Esophagus muscularis mucosa (tissue), 4 donors: ENCODE measurements at regions not wholly inside any gene's neighbourhood (a gene's known extent, or its start where the extent isn't known, plus 50 kb on each side); places are given as distances from the start of the nearest gene placed in this dataset.

Experiments used
- EP300 ChIP-seq: sonication (generic); formaldehyde crosslinking; IDR thresholded peaks from one replicate; pipeline ENCODE4 v1.6.1; 2017; ENCODE audit warnings: antibody characterized with exemption
- POLR2A ChIP-seq: fragments of 450-650 bp; IDR thresholded peaks from one replicate; pipeline ENCODE4 v1.6.1; 2017; ENCODE audit warnings: antibody characterized with exemption, moderate library complexity, mild to moderate bottlenecking, low read depth
- POLR2AphosphoS5 ChIP-seq, 2 donors: sonication (generic); formaldehyde crosslinking; IDR thresholded peaks; one replicate each; pipeline ENCODE4 v1.6.1; 2017; ENCODE audit warnings: antibody characterized with exemption in 2 of 2
- TF ChIP-seq, protein P1 (sequence below), 3 experiments: fragments of 200-600 bp in 2 of 3; fragments of 450-650 bp in 1 of 3; sonication (generic) in 2 of 3; IDR thresholded peaks; one replicate each; pipeline ENCODE4 v1.5.1; 2017 to 2019; ENCODE audit warnings: antibody characterized with exemption in 3 of 3, mild to moderate bottlenecking in 2 of 3, moderate library complexity in 1 of 3

DNA sequence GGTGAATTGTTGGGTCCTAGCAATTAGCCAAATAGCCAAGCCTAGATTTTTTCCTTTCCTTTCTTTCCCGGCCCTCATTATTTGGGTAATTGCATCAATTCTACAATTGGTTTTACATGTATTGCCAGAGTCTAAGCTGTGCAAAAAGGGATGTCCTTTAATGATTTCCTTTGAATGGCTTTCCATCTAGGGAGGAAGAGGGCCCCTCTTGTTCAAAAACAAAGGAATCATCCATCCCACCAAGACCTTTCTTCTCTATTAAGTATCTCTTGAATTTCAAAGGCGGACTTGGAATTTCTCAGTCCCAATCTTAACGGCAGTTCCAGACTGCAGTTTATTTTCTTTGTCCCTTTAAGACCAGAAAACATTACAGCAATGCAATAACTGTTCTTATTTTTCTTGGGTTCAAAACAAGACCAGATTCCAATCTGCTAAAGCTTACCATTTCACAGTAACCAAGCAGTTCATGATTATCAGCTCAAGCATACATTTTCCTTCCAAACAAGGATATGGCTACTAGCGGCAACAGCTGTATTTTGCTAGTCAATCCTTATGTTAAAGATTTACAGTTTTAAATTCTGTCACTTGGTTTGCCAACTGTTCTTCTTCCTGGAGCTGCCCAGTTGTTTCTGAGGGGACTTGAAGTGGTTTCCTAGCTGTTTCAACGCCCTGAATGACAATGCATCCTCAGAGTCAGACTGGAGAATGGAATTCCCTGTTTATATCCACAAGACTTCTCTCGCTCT, 91.4 kb upstream of the LRIG1 start:
- TF ChIP-seq, protein P1, sequence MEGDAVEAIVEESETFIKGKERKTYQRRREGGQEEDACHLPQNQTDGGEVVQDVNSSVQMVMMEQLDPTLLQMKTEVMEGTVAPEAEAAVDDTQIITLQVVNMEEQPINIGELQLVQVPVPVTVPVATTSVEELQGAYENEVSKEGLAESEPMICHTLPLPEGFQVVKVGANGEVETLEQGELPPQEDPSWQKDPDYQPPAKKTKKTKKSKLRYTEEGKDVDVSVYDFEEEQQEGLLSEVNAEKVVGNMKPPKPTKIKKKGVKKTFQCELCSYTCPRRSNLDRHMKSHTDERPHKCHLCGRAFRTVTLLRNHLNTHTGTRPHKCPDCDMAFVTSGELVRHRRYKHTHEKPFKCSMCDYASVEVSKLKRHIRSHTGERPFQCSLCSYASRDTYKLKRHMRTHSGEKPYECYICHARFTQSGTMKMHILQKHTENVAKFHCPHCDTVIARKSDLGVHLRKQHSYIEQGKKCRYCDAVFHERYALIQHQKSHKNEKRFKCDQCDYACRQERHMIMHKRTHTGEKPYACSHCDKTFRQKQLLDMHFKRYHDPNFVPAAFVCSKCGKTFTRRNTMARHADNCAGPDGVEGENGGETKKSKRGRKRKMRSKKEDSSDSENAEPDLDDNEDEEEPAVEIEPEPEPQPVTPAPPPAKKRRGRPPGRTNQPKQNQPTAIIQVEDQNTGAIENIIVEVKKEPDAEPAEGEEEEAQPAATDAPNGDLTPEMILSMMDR (IDR thresholded peaks at IDR 0.05) = no peak
- TF ChIP-seq POLR2AphosphoS5 (IDR thresholded peaks at IDR 0.05) (no peak), EP300 (no peak), POLR2A (no peak)
